Neural cell (in vitro differentiated cells): ENCODE measurements at regions not wholly inside any gene's neighbourhood (a gene's known extent, or its start where the extent isn't known, plus 50 kb on each side); places are given as distances from the start of the nearest gene placed in this dataset.

ENCODE experiments used
- H2AFZ ChIP-seq: fragments of 200-600, 300-800 bp; sonication (generic), shearing (Covaris generic); 2 replicates; pipeline ENCODE4 v1.6.0; 2014; ENCODE audit warnings: low read depth, mild to moderate bottlenecking, antibody characterized with exemption, low read length, moderate library complexity
- H3F3A ChIP-seq: fragments of 200-600 bp; shearing (Covaris generic); 2 replicates; pipeline ENCODE4 v1.6.1; 2016; ENCODE audit warnings: mild to moderate bottlenecking, moderate library complexity, mixed read lengths, antibody characterized with exemption, low read length; ENCODE audit not compliant: insufficient read depth, poor library complexity, severe bottlenecking
- H3K27ac ChIP-seq: fragments of 200-600, 300-800 bp; sonication (generic), shearing (Covaris generic); 2 replicates; pipeline ENCODE4 v1.5.1; 2014; ENCODE audit warnings: mild to moderate bottlenecking, low read length, moderate library complexity
- H3K27me3 ChIP-seq: fragments of 300-800, 200-600 bp; sonication (generic), shearing (Covaris generic); 2 replicates; pipeline ENCODE4 v1.6.0; 2014; ENCODE audit warnings: mild to moderate bottlenecking, low read depth, low read length, moderate library complexity; ENCODE audit not compliant: insufficient read depth
- H3K36me3 ChIP-seq: fragments of 300-800, 200-600 bp; sonication (generic), shearing (Covaris generic); 2 replicates; pipeline ENCODE4 v1.5.1; 2014; ENCODE audit warnings: mild to moderate bottlenecking, antibody characterized with exemption, low read length, moderate library complexity; ENCODE audit not compliant: insufficient read depth
- H3K4me2 ChIP-seq: fragments of 300-800, 200-600 bp; sonication (generic), shearing (Covaris generic); 2 replicates; pipeline ENCODE4 v1.6.0; 2014; ENCODE audit warnings: mild to moderate bottlenecking, low read length
- H3K4me3 ChIP-seq: fragments of 300-800, 200-600 bp; sonication (generic), shearing (Covaris generic); 2 replicates; pipeline ENCODE4 v1.5.1; 2014; ENCODE audit warnings: mild to moderate bottlenecking, low read length, moderate library complexity
- H3K79me2 ChIP-seq: fragments of 200-600 bp; shearing (Covaris generic); replicated peaks from 2 replicates; pipeline ENCODE4 v1.6.0; 2014; ENCODE audit warnings: mild to moderate bottlenecking, low read length, moderate library complexity; ENCODE audit not compliant: insufficient read depth
- H3K9ac ChIP-seq: fragments of 300-800, 200-600 bp; sonication (generic), shearing (Covaris generic); 2 replicates; pipeline ENCODE4 v1.6.1; 2016; ENCODE audit warnings: mild to moderate bottlenecking, low read length, mixed read lengths
- H3K9me2 ChIP-seq: fragments of 200-600 bp; shearing (Covaris generic); 2 replicates; pipeline ENCODE4 v1.6.1; 2016; ENCODE audit warnings: mild to moderate bottlenecking, low read length, mixed read lengths; ENCODE audit not compliant: insufficient read depth
- H3K9me3 ChIP-seq: fragments of 200-600, 300-800 bp; sonication (generic), shearing (Covaris generic); 2 replicates; pipeline ENCODE4 v1.6.1; 2016; ENCODE audit warnings: mild to moderate bottlenecking, mixed run types, low read length, moderate library complexity, mixed read lengths
- H4K20me1 ChIP-seq: fragments of 200-600 bp; shearing (Covaris generic); 2 replicates; pipeline ENCODE4 v1.6.1; 2016; ENCODE audit warnings: mild to moderate bottlenecking, mixed run types; ENCODE audit not compliant: insufficient read depth
- CTCF ChIP-seq: fragments of 450-650 bp; IDR thresholded peaks from 2 replicates; pipeline ENCODE4 v1.5.1; 2014; ENCODE audit warnings: antibody characterized with exemption, mild to moderate bottlenecking, moderate library complexity; ENCODE audit not compliant: poor library complexity, severe bottlenecking
- EP300 ChIP-seq: fragments of 450-650 bp; conservative IDR thresholded peaks from 2 replicates; pipeline ENCODE4 v1.6.1; 2014; ENCODE audit warnings: antibody characterized with exemption, mild to moderate bottlenecking, moderate library complexity; ENCODE audit not compliant: poor library complexity, severe bottlenecking
- EZH2 ChIP-seq: fragments of 200-600, 300-800 bp; shearing (Covaris generic), sonication (generic); IDR thresholded peaks from 2 replicates; pipeline ENCODE4 v1.6.1; 2014; ENCODE audit warnings: antibody characterized with exemption, low read length, borderline replicate concordance, mild to moderate bottlenecking; ENCODE audit not compliant: insufficient read depth, poor library complexity, severe bottlenecking
- MXI1 ChIP-seq: fragments of 450-650 bp; conservative IDR thresholded peaks from 2 replicates; pipeline ENCODE4 v1.6.1; 2014; ENCODE audit warnings: antibody characterized with exemption, mild to moderate bottlenecking; ENCODE audit not compliant: poor library complexity, severe bottlenecking
- POLR2AphosphoS5 ChIP-seq: IDR thresholded peaks from 2 replicates; pipeline ENCODE4 v1.6.1; 2012
- RAD21 ChIP-seq: fragments of 450-650 bp; conservative IDR thresholded peaks from 2 replicates; pipeline ENCODE4 v1.6.1; 2014; ENCODE audit warnings: antibody characterized with exemption, mild to moderate bottlenecking, moderate library complexity
- SMC3 ChIP-seq: fragments of 450-650 bp; conservative IDR thresholded peaks from 2 replicates; pipeline ENCODE4 v1.6.1; 2014; ENCODE audit warnings: antibody characterized with exemption, mild to moderate bottlenecking, moderate library complexity; ENCODE audit not compliant: poor library complexity
- TAF1 ChIP-seq: IDR thresholded peaks from 2 replicates; pipeline ENCODE4 v1.6.1; 2012; ENCODE audit warnings: low read depth
- TF ChIP-seq, protein P1 (sequence below): IDR thresholded peaks from 2 replicates; pipeline ENCODE4 v1.6.1; 2012; ENCODE audit warnings: borderline replicate concordance

DNA sequence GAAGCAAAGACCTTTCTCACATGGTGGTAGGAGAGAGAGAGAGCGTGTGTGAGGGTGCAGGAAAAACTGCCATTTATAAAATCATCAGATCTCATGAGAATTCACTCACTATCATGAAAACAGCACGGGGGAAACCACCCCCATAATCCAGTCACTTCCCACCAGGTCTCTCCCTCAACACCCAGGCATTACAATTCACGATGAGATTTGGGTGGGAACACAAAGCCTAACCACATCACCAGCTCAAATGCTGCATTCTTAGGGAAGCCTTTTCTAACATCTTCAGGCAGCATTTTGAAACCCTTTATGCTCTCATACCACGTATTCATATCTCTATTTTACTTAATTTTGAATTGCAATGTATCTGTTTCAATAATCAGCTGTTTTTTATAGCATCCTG lies 165.9 kb downstream of the TMTC3 start:
- no peak overlapping the region for H3K4me3 ChIP-seq
- H3F3A ChIP-seq = no peaks in the 10 kb centered on the region
- H3K9ac ChIP-seq = no peak overlapping the region
- no peak overlapping the region for H3K4me2 ChIP-seq
- H3K9me2 ChIP-seq = no peaks in the 10 kb centered on the region
- H3K27ac ChIP-seq = no peak overlapping the region
- no peaks in the 10 kb centered on the region for H4K20me1 ChIP-seq
- H3K79me2 ChIP-seq = no peaks in the 10 kb centered on the region
- TF ChIP-seq MXI1 = no peak
- no peak for TF ChIP-seq TAF1
- no peak for TF ChIP-seq EZH2
- no peaks in the 10 kb centered on the region for H3K27me3 ChIP-seq
- H3K36me3 ChIP-seq = no peaks in the 10 kb centered on the region
- H3K9me3 ChIP-seq = no peaks in the 10 kb centered on the region
- no peak overlapping the region for H2AFZ ChIP-seq

DNA sequence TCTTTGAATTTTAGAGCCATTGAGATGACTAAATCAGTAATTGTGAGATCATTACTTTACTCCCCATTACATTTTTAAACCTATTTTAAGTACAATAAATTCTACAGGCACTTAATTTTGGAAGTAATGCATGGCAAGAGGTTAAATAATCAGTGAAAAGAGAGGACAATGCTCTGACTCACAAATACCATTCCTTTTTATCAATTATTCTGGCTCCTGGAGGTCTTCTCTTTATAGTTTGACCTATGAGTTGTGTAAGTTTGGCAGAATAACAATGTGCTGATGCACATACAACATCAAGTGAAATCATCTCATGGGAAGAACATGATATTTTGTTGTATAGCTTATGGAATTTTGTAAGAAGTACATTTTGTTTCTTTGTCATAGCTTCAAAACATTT lies 166.7 kb downstream of the TMTC3 start:
- no peaks in the 10 kb centered on the region for H3F3A ChIP-seq
- H4K20me1 ChIP-seq = no peaks in the 10 kb centered on the region
- H3K27ac ChIP-seq = no peak overlapping the region
- H2AFZ ChIP-seq = no peak overlapping the region
- H3K36me3 ChIP-seq = no peaks in the 10 kb centered on the region
- TF ChIP-seq MXI1 (no peak), CTCF (no peak), SMC3 (no peak), POLR2AphosphoS5 (no peak), RAD21 (no peak), EZH2 (no peak), TAF1 (no peak), EP300 (no peak)
- TF ChIP-seq, protein P1, sequence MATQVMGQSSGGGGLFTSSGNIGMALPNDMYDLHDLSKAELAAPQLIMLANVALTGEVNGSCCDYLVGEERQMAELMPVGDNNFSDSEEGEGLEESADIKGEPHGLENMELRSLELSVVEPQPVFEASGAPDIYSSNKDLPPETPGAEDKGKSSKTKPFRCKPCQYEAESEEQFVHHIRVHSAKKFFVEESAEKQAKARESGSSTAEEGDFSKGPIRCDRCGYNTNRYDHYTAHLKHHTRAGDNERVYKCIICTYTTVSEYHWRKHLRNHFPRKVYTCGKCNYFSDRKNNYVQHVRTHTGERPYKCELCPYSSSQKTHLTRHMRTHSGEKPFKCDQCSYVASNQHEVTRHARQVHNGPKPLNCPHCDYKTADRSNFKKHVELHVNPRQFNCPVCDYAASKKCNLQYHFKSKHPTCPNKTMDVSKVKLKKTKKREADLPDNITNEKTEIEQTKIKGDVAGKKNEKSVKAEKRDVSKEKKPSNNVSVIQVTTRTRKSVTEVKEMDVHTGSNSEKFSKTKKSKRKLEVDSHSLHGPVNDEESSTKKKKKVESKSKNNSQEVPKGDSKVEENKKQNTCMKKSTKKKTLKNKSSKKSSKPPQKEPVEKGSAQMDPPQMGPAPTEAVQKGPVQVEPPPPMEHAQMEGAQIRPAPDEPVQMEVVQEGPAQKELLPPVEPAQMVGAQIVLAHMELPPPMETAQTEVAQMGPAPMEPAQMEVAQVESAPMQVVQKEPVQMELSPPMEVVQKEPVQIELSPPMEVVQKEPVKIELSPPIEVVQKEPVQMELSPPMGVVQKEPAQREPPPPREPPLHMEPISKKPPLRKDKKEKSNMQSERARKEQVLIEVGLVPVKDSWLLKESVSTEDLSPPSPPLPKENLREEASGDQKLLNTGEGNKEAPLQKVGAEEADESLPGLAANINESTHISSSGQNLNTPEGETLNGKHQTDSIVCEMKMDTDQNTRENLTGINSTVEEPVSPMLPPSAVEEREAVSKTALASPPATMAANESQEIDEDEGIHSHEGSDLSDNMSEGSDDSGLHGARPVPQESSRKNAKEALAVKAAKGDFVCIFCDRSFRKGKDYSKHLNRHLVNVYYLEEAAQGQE = no peak
- no peak overlapping the region for H3K4me3 ChIP-seq
- no peaks in the 10 kb centered on the region for H3K79me2 ChIP-seq
- H3K27me3 ChIP-seq = no peaks in the 10 kb centered on the region
- no peak overlapping the region for H3K9ac ChIP-seq
- H3K9me2 ChIP-seq = no peaks in the 10 kb centered on the region
- no peak overlapping the region for H3K4me2 ChIP-seq
- H3K9me3 ChIP-seq = no peaks in the 10 kb centered on the region

GRCh38 chr12:88309546-88309945 lies 167.4 kb downstream of the TMTC3 start:
- Histone ChIP-seq H2AFZ (no peak overlapping the region), H3K79me2 (no peaks in the 10 kb centered on the region), H3K9ac (no peak overlapping the region)

More at GRCh38 chr12:88309546-88309945, 167.4 kb downstream of the TMTC3 start:
- H3K4me2 ChIP-seq = no peak overlapping the region
- H3K27me3 ChIP-seq = no peaks in the 10 kb centered on the region
- no peaks in the 10 kb centered on the region for H3K36me3 ChIP-seq
- H3K4me3 ChIP-seq = no peak overlapping the region
- no peak overlapping the region for H3K27ac ChIP-seq
- H3F3A ChIP-seq = no peaks in the 10 kb centered on the region
- H4K20me1 ChIP-seq = no peaks in the 10 kb centered on the region
- H3K9me2 ChIP-seq = no peaks in the 10 kb centered on the region
- H3K9me3 ChIP-seq = no peaks in the 10 kb centered on the region
- no peak for TF ChIP-seq TAF1
